GM19099 (cell line): ENCODE measurements at regions not wholly inside any gene's neighbourhood (a gene's known extent, or its start where the extent isn't known, plus 50 kb on each side); places are given as distances from the start of the nearest gene placed in this dataset.

ENCODE experiments used
- POLR2A ChIP-seq: IDR thresholded peaks from 3 replicates; pipeline ENCODE4 v1.6.1; 2011; ENCODE audit warnings: low read depth; ENCODE audit not compliant: insufficient read length; ENCODE audit errors: extremely low read depth

- TF ChIP-seq POLR2A = no peak
Measured at GRCh38 chr6:56708810-56709597, 66.3 kb upstream of the DST start.

GRCh38 chr6:56706981-56707726, 64.5 kb upstream of the DST start:
- no peak for TF ChIP-seq POLR2A

- no peak for TF ChIP-seq POLR2A
Measured at GRCh38 chr6:56699066-56699654, 56.5 kb upstream of the DST start.

- no peak for TF ChIP-seq POLR2A
Measured at GRCh38 chr6:56695702-56696101, 53.0 kb upstream of the DST start.

GRCh38 chr6:56694002-56694401, 51.3 kb upstream of the DST start:
- TF ChIP-seq POLR2A = no peak

GRCh38 chr6:56693246-56693607, 50.5 kb upstream of the DST start:
- TF ChIP-seq POLR2A = no peak

GRCh38 chr6:56692523-56693245, 50.0 kb upstream of the DST start:
- TF ChIP-seq POLR2A = no peak
